ENCODE measurements at regions not wholly inside any gene's neighbourhood (a gene's known extent, or its start where the extent isn't known, plus 50 kb on each side); places are given as distances from the start of the nearest gene placed in this dataset.

DNA sequence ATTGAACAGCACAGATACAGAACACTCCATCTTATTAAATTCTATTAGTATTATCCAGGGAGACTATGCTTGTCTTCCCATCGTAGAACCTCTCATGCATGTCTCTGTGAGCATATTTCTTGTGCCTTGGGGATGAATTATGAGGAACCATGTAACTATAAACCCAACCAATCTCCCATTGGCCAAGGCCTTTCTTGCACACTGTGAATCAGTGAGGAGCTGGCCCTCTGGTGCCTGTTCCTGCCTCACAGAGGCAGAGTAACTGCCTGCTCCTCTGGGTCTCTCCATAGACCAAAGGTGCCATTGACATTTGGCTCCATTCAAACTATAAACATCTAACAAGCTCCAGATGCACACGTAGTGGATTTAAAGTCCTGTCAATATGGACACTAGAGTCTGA lies 190.4 kb downstream of the ENC1 start:
- H3K36me3 Mint-ChIP-seq (ENCODE audit: low read depth), result no peaks in the 10 kb centered on the region
- peaks cover 9% of the 10 kb centered on the region; the same call in 2 of the 3 replicates for H3K4me1 Mint-ChIP-seq
- no peaks in the 10 kb centered on the region for H3K4me1 ChIP-seq (ENCODE audit: insufficient read depth)
- H3F3A ChIP-seq (replicated peaks; ENCODE audit: low read depth), result no peaks in the 10 kb centered on the region
- no peaks in the 10 kb centered on the region for H3K27me3 ChIP-seq (ENCODE audit: insufficient read depth)
- H3K9me2 ChIP-seq (ENCODE audit: insufficient read depth), result peaks cover 8% of the 10 kb centered on the region; the same call in 1 of the 2 replicates
- H2AFZ ChIP-seq, result no peak overlapping the region
- no peaks in the 10 kb centered on the region for H3K27me3 Mint-ChIP-seq (ENCODE audit: insufficient read depth, low read depth, poor library complexity)
- H3K79me2 ChIP-seq (replicated peaks; ENCODE audit: insufficient read depth), result no peaks in the 10 kb centered on the region
- no peaks in the 10 kb centered on the region for H3K9me3 Mint-ChIP-seq
- H3K36me3 ChIP-seq (ENCODE audit: insufficient read depth), result no peaks in the 10 kb centered on the region
- DNase-seq (ENCODE audit: low spot score) (no peak), ATAC-seq (no peak)
- no peak overlapping the region for H3K4me3 ChIP-seq
- no peak overlapping the region for H3K4me2 ChIP-seq
- H3K4me3 Mint-ChIP-seq, result no peak overlapping the region
- H3K27ac Mint-ChIP-seq, result no peak overlapping the region
- TF ChIP-seq EZH2phosphoT487 (IDR thresholded peaks at IDR 0.05; ENCODE audit: unreplicated experiment), result no peak
- no peak overlapping the region for H3K27ac ChIP-seq (ENCODE audit: low read depth)
- H4K20me1 ChIP-seq (replicated peaks; ENCODE audit: insufficient read depth), result no peaks in the 10 kb centered on the region

- Mint-ChIP-seq H3K36me3 (ENCODE audit: low read depth) (no peaks in the 10 kb centered on the region), H3K9me3 (no peaks in the 10 kb centered on the region), H3K4me1 (peaks cover 9% of the 10 kb centered on the region), H3K27ac (no peak overlapping the region), H3K4me3 (no peak overlapping the region), H3K27me3 (ENCODE audit: insufficient read depth, low read depth, poor library complexity) (no peaks in the 10 kb centered on the region)
- Histone ChIP-seq H4K20me1 (replicated peaks; ENCODE audit: insufficient read depth) (no peaks in the 10 kb centered on the region), H3K4me1 (ENCODE audit: insufficient read depth) (0 out of 2 replicates have a peak, but pooled peaks cover 5% of the 10 kb centered on the region), H3K27me3 (ENCODE audit: insufficient read depth) (no peaks in the 10 kb centered on the region), H3K36me3 (ENCODE audit: insufficient read depth) (no peaks in the 10 kb centered on the region), H3K79me2 (replicated peaks; ENCODE audit: insufficient read depth) (no peaks in the 10 kb centered on the region), H2AFZ (no peak overlapping the region), H3K4me3 (no peak overlapping the region), H3K27ac (ENCODE audit: low read depth) (no peak overlapping the region), H3K4me2 (no peak overlapping the region), H3F3A (replicated peaks; ENCODE audit: low read depth) (no peaks in the 10 kb centered on the region), H3K9me2 (ENCODE audit: insufficient read depth) (peaks cover 8% of the 10 kb centered on the region; the same call in 1 of the 2 replicates)
- ATAC-seq (no peak), DNase-seq (ENCODE audit: low spot score) (no peak)
- TF ChIP-seq EZH2 (IDR thresholded peaks at IDR 0.05; ENCODE audit: low read depth, unreplicated experiment) (no peak), EZH2phosphoT487 (IDR thresholded peaks at IDR 0.05; ENCODE audit: unreplicated experiment) (no peak), JUNB (IDR thresholded peaks at IDR 0.05; ENCODE audit: unreplicated experiment) (no peak), ZNF331 (CRISPR knock-in tag; IDR thresholded peaks at IDR 0.05; ENCODE audit: low read depth) (no peak), ZNF462 (CRISPR knock-in tag; IDR thresholded peaks at IDR 0.05) (no peak), REST (IDR thresholded peaks at IDR 0.05; ENCODE audit: unreplicated experiment) (no peak), NANOG (IDR thresholded peaks at IDR 0.05; ENCODE audit: borderline replicate concordance) (no peak), ETS1 (IDR thresholded peaks at IDR 0.05) (no peak)
- TF ChIP-seq, protein P1, sequence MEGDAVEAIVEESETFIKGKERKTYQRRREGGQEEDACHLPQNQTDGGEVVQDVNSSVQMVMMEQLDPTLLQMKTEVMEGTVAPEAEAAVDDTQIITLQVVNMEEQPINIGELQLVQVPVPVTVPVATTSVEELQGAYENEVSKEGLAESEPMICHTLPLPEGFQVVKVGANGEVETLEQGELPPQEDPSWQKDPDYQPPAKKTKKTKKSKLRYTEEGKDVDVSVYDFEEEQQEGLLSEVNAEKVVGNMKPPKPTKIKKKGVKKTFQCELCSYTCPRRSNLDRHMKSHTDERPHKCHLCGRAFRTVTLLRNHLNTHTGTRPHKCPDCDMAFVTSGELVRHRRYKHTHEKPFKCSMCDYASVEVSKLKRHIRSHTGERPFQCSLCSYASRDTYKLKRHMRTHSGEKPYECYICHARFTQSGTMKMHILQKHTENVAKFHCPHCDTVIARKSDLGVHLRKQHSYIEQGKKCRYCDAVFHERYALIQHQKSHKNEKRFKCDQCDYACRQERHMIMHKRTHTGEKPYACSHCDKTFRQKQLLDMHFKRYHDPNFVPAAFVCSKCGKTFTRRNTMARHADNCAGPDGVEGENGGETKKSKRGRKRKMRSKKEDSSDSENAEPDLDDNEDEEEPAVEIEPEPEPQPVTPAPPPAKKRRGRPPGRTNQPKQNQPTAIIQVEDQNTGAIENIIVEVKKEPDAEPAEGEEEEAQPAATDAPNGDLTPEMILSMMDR (conservative IDR thresholded peaks at IDR 0.05; ENCODE audit: low read depth in 2 of 2), result no peak
Measured at GRCh38 chr5:74446725-74447241, 193.7 kb downstream of the ENC1 start.

Data from GM23338 (cell line).